ENCODE measurements at regions not wholly inside any gene's neighbourhood (a gene's known extent, or its start where the extent isn't known, plus 50 kb on each side); places are given as distances from the start of the nearest gene placed in this dataset.

- TF ChIP-seq CTCF (IDR thresholded peaks at IDR 0.05) (no peak), EP300 (IDR thresholded peaks at IDR 0.05) (no peak), POLR2AphosphoS5 (IDR thresholded peaks at IDR 0.05) (no peak)
Observed at GRCh38 chr16:61105544-61105943, 930.7 kb downstream of the CDH8 start.

Measured in stomach (tissue), 4 donors.